ENCODE measurements at regions not wholly inside any gene's neighbourhood (a gene's known extent, or its start where the extent isn't known, plus 50 kb on each side); places are given as distances from the start of the nearest gene placed in this dataset.

DNA sequence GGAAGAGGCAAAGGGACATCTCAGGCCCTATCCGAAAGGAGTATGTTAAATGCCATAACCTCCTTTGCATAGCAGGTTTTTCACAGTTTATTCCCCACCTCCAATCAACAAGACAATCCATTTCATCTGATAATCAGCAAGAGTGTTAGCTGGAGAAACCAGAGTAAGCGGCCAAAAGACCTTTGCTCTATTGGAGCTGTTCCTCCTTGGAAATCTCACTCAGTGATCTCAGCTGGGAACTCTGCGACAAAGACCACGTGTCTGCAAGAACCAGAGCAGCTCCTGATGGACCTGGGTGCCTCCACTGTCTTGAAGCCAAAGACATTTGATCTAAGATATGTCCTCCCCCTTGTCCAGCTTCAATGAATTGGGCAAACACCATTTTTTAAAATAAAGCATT, 241.0 kb downstream of the SEC61B start:
- Mint-ChIP-seq H3K36me3 (ENCODE audit: low read depth) (no peaks in the 10 kb centered on the region), H3K4me3 (no peak overlapping the region), H3K4me1 (ENCODE audit: low read depth) (no peaks in the 10 kb centered on the region), H3K27me3 (ENCODE audit: insufficient read depth) (peaks cover 16% of the 10 kb centered on the region), H3K27ac (no peak overlapping the region), H3K9me3 (no peaks in the 10 kb centered on the region)
- TF ChIP-seq CTCF (IDR thresholded peaks at IDR 0.05), result no peak
- DNase-seq, result no peak

DNA sequence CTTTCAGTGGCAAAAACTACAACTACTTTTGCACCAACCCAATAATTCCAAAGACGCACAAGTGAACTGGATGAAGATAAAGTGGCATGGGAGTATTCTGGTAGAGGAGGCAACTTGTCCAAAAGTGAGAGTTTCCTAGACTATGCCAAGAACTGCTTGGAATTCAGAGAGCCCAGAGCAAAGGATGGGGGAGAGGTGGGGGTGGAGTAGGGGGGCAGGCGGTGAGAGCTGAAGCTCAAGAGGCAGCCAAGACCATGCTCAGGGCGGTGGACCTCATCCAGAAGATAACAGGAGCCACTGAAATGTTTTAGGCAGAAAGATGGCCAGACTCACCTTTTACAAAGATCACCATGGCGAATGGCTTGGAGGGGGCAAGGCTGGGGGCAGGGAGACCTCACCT, 242.5 kb downstream of the SEC61B start:
- DNase-seq, result no peak
- Mint-ChIP-seq H3K4me3 (no peak overlapping the region), H3K36me3 (ENCODE audit: low read depth) (no peaks in the 10 kb centered on the region), H3K9me3 (no peaks in the 10 kb centered on the region), H3K27me3 (ENCODE audit: insufficient read depth) (peaks cover 24% of the 10 kb centered on the region), H3K4me1 (ENCODE audit: low read depth) (no peaks in the 10 kb centered on the region), H3K27ac (no peak overlapping the region)
- TF ChIP-seq CTCF (IDR thresholded peaks at IDR 0.05), result no peak

GRCh38 chr9:99465231-99465907, 243.3 kb downstream of the SEC61B start:
- H3K4me3 Mint-ChIP-seq, result no peak overlapping the region
- DNase-seq, result no peak
- no peaks in the 10 kb centered on the region for H3K4me1 Mint-ChIP-seq (ENCODE audit: low read depth)
- H3K9me3 Mint-ChIP-seq, result no peaks in the 10 kb centered on the region
- H3K27me3 Mint-ChIP-seq (ENCODE audit: insufficient read depth), result peaks cover 26% of the 10 kb centered on the region
- H3K36me3 Mint-ChIP-seq (ENCODE audit: low read depth), result no peaks in the 10 kb centered on the region
- no peak overlapping the region for H3K27ac Mint-ChIP-seq
- TF ChIP-seq CTCF (IDR thresholded peaks at IDR 0.05), result no peak

DNA sequence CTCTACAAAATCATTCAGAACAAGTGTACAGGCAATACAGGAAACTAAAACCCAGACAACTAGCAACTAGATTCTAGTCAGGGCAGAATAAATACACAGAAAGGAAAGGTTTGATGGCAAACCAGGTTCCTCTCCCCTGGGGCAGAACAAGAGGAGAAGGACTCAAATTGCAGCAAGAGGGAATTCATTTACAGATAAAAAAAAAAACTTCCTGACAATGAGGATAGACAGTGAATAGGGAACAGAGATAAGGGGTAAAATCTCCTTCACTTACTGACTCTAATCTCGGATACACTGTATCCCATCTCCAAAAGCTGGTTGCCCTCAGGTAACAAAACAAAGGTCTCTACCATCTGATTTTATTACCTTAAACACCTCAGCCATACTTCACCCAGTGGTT, 244.0 kb downstream of the SEC61B start:
- no peak overlapping the region for H3K4me3 Mint-ChIP-seq
- H3K4me1 Mint-ChIP-seq (ENCODE audit: low read depth), result no peaks in the 10 kb centered on the region
- DNase-seq, result no peak
- H3K27me3 Mint-ChIP-seq (ENCODE audit: insufficient read depth), result peaks cover 31% of the 10 kb centered on the region
- no peak for TF ChIP-seq CTCF (IDR thresholded peaks at IDR 0.05)
- no peaks in the 10 kb centered on the region for H3K9me3 Mint-ChIP-seq
- H3K36me3 Mint-ChIP-seq (ENCODE audit: low read depth), result no peaks in the 10 kb centered on the region
- H3K27ac Mint-ChIP-seq, result no peak overlapping the region

GRCh38 chr9:99466781-99467180, 244.7 kb downstream of the SEC61B start:
- H3K9me3 Mint-ChIP-seq, result no peaks in the 10 kb centered on the region
- H3K27me3 Mint-ChIP-seq (ENCODE audit: insufficient read depth), result peaks cover 30% of the 10 kb centered on the region
- H3K4me3 Mint-ChIP-seq, result no peak overlapping the region
- H3K4me1 Mint-ChIP-seq (ENCODE audit: low read depth), result no peaks in the 10 kb centered on the region
- no peaks in the 10 kb centered on the region for H3K36me3 Mint-ChIP-seq (ENCODE audit: low read depth)
- H3K27ac Mint-ChIP-seq, result no peak overlapping the region
- DNase-seq, result no peak
- TF ChIP-seq CTCF (IDR thresholded peaks at IDR 0.05), result no peak

GRCh38 chr9:99471033-99471432, 249.0 kb downstream of the SEC61B start:
- no peak overlapping the region for H3K4me3 Mint-ChIP-seq
- no peak for TF ChIP-seq CTCF (IDR thresholded peaks at IDR 0.05)
- no peaks in the 10 kb centered on the region for H3K36me3 Mint-ChIP-seq (ENCODE audit: low read depth)
- H3K4me1 Mint-ChIP-seq (ENCODE audit: low read depth), result no peaks in the 10 kb centered on the region
- peaks cover 20% of the 10 kb centered on the region for H3K27me3 Mint-ChIP-seq (ENCODE audit: insufficient read depth)
- DNase-seq, result no peak
- H3K27ac Mint-ChIP-seq, result no peak overlapping the region
- H3K9me3 Mint-ChIP-seq, result no peaks in the 10 kb centered on the region
